ENCODE measurements at regions not wholly inside any gene's neighbourhood (a gene's known extent, or its start where the extent isn't known, plus 50 kb on each side); places are given as distances from the start of the nearest gene placed in this dataset.
A peak's percentile ranks its signal among the peaks of the same experiment; 100 is the strongest.

DNA sequence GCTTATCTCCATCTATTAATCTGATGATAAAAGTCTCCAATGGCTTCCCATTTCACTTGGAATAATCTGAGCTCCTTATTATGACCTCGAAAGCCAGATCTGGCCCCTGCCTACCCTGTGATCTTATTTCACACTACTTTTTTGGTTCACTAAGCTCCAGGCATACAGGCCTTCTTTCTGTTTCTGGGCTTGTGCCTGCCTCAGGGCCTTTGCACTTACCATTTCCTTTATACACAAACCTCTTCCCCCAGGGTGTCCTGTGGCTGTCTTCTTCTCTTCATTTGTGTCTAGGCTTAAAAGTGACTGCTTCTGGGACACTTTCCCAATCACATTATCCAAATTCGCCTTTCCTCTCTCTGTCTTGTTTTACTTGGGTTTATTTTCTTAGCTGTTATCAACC is 478.8 kb downstream of the LRIG3 start:
- 0 out of 2 replicates have a peak, but pooled peaks cover 3% of the 10 kb centered on the region for H3K4me1 ChIP-seq
- CTCF ChIA-PET, result no interaction called here
- intact Hi-C loops (cut with micrococcal nuclease; ENCODE audit: unreplicated experiment), result no loop called here
- H3K27me3 Mint-ChIP-seq (ENCODE audit: insufficient read depth, unreplicated experiment), result no peaks in the 10 kb centered on the region
- H3K9me3 Mint-ChIP-seq (ENCODE audit: unreplicated experiment), result peaks cover 13% of the 10 kb centered on the region
- no peaks in the 10 kb centered on the region for H3K36me3 Mint-ChIP-seq (ENCODE audit: insufficient read depth, unreplicated experiment)
- H3K9me3 ChIP-seq, result no peaks in the 10 kb centered on the region
- no peaks in the 10 kb centered on the region for H3K27me3 ChIP-seq (replicated peaks; ENCODE audit: control insufficient read depth, insufficient read depth, low read length)
- TF ChIP-seq, protein P1, sequence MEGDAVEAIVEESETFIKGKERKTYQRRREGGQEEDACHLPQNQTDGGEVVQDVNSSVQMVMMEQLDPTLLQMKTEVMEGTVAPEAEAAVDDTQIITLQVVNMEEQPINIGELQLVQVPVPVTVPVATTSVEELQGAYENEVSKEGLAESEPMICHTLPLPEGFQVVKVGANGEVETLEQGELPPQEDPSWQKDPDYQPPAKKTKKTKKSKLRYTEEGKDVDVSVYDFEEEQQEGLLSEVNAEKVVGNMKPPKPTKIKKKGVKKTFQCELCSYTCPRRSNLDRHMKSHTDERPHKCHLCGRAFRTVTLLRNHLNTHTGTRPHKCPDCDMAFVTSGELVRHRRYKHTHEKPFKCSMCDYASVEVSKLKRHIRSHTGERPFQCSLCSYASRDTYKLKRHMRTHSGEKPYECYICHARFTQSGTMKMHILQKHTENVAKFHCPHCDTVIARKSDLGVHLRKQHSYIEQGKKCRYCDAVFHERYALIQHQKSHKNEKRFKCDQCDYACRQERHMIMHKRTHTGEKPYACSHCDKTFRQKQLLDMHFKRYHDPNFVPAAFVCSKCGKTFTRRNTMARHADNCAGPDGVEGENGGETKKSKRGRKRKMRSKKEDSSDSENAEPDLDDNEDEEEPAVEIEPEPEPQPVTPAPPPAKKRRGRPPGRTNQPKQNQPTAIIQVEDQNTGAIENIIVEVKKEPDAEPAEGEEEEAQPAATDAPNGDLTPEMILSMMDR (IDR thresholded peaks at IDR 0.05; ENCODE audit: insufficient read depth in 1 of 2, low read depth in 1 of 2, low read length in 1 of 2, severe bottlenecking in 1 of 2, unreplicated experiment in 1 of 2), result no peak
- no peak for DNase-seq
- H3K4me1 Mint-ChIP-seq (ENCODE audit: low read depth, unreplicated experiment), result peaks cover 13% of the 10 kb centered on the region
- no peaks in the 10 kb centered on the region for H3K36me3 ChIP-seq (ENCODE audit: control insufficient read depth, insufficient read depth, low read length)
- no peak overlapping the region for H3K4me3 ChIP-seq (ENCODE audit: low read depth, low read length)
- BruUV-seq (replicated peaks), result no TSS peak
- H3K27ac Mint-ChIP-seq (ENCODE audit: unreplicated experiment), result no peak overlapping the region
- POLR2A ChIA-PET, result no interaction called here
- H3K4me3 Mint-ChIP-seq (ENCODE audit: unreplicated experiment), result no peak overlapping the region

DNA sequence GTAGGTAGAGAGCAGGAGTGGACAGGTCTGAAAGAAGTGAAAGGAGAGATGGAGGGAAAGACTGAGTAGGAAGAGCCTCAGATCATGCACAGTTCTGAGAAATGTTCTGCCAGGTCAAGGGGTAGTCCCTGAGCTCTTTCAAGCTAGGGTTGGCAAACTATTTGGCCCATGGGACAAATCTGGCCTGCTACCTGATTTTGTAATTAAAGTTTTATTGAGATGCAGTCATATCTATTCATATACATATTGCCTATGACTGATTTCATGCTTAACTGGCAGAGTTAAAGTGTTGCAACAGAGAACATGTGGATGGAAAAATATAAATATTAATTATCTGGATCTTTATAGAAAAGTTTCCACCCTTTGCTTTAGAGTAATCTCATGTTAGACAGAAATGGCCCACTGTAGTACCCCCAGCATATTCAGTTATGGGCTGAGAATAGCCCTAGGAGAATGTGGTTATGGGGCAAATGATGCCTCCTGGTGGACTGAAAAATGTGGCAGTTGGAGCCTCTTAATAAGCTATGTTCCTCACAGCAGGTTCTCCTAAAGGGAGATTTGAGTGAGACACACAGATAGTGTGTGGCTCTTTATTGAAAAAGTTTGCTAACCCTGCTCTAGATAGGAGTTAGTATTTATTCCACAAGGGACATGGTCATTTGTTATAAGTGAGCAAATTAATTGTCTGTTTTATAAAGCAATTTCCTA is 476.9 kb downstream of the LRIG3 start:
- H3K27me3 ChIP-seq (replicated peaks; ENCODE audit: control insufficient read depth, insufficient read depth, low read length), result no peaks in the 10 kb centered on the region
- H3K4me3 Mint-ChIP-seq (ENCODE audit: unreplicated experiment), result no peak overlapping the region
- CTCF ChIA-PET, result interaction anchor here (0.9 to 1.0 kb wide), 2 partner anchors 16 to 27 kb away, joined by 3 read pairs; no protein-coding TSS in a partner anchor
- peaks cover 13% of the 10 kb centered on the region for H3K9me3 Mint-ChIP-seq (ENCODE audit: unreplicated experiment)
- H3K4me1 ChIP-seq, result 0 out of 2 replicates have a peak, but pooled peaks cover 3% of the 10 kb centered on the region
- peak overlapping the region; percentile 30 for H3K27ac Mint-ChIP-seq (ENCODE audit: unreplicated experiment)
- H3K36me3 Mint-ChIP-seq (ENCODE audit: insufficient read depth, unreplicated experiment), result no peaks in the 10 kb centered on the region
- intact Hi-C loops (cut with micrococcal nuclease; ENCODE audit: unreplicated experiment), result loop anchor here (1.0 kb wide), 1 partner anchor 97 kb away; no protein-coding TSS in a partner anchor
- TF ChIP-seq, protein P1 (IDR thresholded peaks at IDR 0.05; ENCODE audit: insufficient read depth in 1 of 2, low read depth in 1 of 2, low read length in 1 of 2, severe bottlenecking in 1 of 2, unreplicated experiment in 1 of 2), result peak; percentile 12 to 34
- no peaks in the 10 kb centered on the region for H3K9me3 ChIP-seq
- peaks cover 13% of the 10 kb centered on the region for H3K4me1 Mint-ChIP-seq (ENCODE audit: low read depth, unreplicated experiment)
- no TSS peak for BruUV-seq (replicated peaks)
- DNase-seq, result no peak
- POLR2A ChIA-PET, result no interaction called here
- no peaks in the 10 kb centered on the region for H3K36me3 ChIP-seq (ENCODE audit: control insufficient read depth, insufficient read depth, low read length)
- no peaks in the 10 kb centered on the region for H3K27me3 Mint-ChIP-seq (ENCODE audit: insufficient read depth, unreplicated experiment)
- H3K4me3 ChIP-seq (ENCODE audit: low read depth, low read length), result no peak overlapping the region

DNA sequence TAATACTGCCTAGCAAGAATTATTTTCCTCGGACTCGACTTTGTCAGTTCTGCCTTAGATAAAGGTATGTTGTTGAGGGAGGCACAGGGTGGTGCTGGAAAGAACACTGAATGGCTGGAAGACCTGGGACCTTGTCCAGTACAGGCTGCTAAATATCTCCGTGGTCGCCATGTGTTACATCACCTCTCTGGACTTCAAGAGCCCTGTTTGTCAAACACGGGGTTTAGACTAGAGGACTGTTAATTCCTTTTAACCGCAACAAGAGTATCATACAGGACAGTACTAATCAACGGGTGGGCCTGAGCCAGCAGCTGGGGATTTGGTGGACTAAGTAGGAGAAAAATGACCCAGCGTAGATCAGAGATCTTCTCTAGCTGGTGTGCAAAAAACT is 476.3 kb downstream of the LRIG3 start:
- peaks cover 13% of the 10 kb centered on the region for H3K4me1 Mint-ChIP-seq (ENCODE audit: low read depth, unreplicated experiment)
- TF ChIP-seq, protein P1 (IDR thresholded peaks at IDR 0.05; ENCODE audit: insufficient read depth in 1 of 2, low read depth in 1 of 2, low read length in 1 of 2, severe bottlenecking in 1 of 2, unreplicated experiment in 1 of 2), result no peak
- Histone ChIP-seq H3K36me3 (ENCODE audit: control insufficient read depth, insufficient read depth, low read length) (no peaks in the 10 kb centered on the region), H3K27me3 (replicated peaks; ENCODE audit: control insufficient read depth, insufficient read depth, low read length) (no peaks in the 10 kb centered on the region), H3K9me3 (no peaks in the 10 kb centered on the region), H3K4me3 (ENCODE audit: low read depth, low read length) (no peak overlapping the region), H3K4me1 (0 out of 2 replicates have a peak, but pooled peaks cover 3% of the 10 kb centered on the region)
- no peak overlapping the region for H3K27ac Mint-ChIP-seq (ENCODE audit: unreplicated experiment)
- intact Hi-C loops (cut with micrococcal nuclease; ENCODE audit: unreplicated experiment), result loop anchor here (1.0 kb wide), 1 partner anchor 98 kb away; no protein-coding TSS in a partner anchor
- BruUV-seq (replicated peaks), result no TSS peak
- no peak for DNase-seq
- no peaks in the 10 kb centered on the region for H3K36me3 Mint-ChIP-seq (ENCODE audit: insufficient read depth, unreplicated experiment)
- ChIA-PET POLR2A (no interaction called here), CTCF (interaction anchor here (0.9 to 1.0 kb wide), 2 partner anchors 17 to 28 kb away, joined by 3 read pairs; no protein-coding TSS in a partner anchor)
- no peak overlapping the region for H3K4me3 Mint-ChIP-seq (ENCODE audit: unreplicated experiment)
- H3K9me3 Mint-ChIP-seq (ENCODE audit: unreplicated experiment), result peaks cover 13% of the 10 kb centered on the region
- no peaks in the 10 kb centered on the region for H3K27me3 Mint-ChIP-seq (ENCODE audit: insufficient read depth, unreplicated experiment)
